ENCODE measurements at regions not wholly inside any gene's neighbourhood (a gene's known extent, or its start where the extent isn't known, plus 50 kb on each side); places are given as distances from the start of the nearest gene placed in this dataset.

GRCh38 chr11:31895926-31896325, 84.8 kb upstream of the PAX6 start:
- no peak for DNase-seq

- DNase-seq, result no peak
Observed at GRCh38 chr11:31887180-31887579, 76.1 kb upstream of the PAX6 start.

DNA sequence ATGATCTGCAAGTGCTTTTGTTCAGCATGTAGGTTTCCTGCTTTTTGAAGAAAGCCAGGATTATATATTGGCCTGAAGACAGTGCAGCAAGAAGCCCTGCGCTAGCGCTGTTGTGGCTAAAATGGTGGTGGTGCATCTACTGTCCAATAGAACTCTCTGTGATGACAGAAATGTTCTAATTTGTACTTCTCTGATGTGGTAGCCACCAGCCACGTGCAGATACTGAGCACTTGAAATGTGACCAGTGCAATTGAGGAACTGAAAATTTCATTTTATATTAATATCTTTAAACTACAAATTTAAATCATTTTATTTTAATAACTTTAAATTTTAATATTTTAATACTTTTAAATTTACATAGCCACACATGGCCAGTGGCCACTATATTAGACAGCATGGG, 73.0 kb upstream of the PAX6 start:
- no peak for DNase-seq

GRCh38 chr11:31883435-31883834, 72.3 kb upstream of the PAX6 start:
- DNase-seq, result no peak

DNA sequence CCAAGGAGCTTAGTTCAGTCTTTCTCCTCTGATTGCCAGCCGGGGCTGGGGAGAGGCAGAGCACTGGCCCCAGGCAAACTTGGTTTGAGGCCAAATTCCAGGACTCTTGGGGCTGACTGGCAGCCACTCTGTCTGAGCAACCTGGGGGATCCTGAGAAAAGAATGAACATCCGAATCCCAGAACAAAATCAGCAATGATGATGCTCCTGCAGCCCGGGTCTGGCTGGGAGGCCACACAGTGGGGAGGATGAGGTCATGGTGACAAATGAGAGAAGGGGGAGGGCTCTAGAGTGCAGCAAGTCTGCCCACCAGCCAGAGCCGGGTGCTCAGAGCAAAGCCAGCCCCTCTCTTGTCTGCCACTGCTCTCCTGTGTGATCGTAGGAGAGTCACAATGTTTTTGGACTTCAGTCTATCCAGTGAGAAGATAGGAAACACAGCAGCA, 71.8 kb upstream of the PAX6 start:
- DNase-seq, result no peak

DNA sequence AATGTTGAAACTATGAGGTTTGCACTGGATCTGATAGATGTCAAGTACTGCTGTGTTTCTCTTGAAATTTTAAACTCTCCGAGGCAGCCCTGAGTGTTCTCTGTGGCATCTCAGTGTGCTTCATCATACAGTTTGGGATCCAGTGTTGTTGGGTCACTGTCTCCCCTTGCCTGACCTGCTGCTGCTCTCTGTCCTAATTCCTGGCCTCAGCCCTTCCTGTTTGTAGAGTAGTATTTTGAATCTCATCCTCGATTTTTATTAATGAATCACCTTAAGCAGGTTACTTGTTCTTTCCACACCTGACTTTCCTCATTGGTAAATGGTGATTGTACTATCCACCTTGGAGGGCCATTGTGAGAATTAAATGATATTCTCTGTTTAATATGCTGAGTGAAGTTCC, 70.7 kb upstream of the PAX6 start:
- DNase-seq, result no peak

DNA sequence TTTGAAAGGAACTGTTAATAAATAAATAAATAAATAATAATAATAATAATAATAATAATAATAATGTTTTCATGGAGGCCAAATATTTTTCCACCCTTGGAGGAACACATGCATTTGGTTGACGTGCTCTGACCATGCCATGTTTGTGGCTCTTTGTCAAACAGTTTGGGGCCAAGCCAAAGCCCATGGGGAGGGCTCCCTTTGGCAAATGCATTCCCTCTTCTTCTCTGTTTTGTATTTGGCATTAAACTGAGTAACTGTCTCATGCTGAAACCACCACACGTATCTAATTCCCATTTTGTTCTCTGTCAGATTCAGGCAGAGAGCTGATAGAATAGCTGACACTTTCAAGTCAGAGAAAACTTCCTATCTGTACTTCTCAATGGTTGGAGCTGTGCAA, 68.6 kb upstream of the PAX6 start:
- no peak for DNase-seq

DNA sequence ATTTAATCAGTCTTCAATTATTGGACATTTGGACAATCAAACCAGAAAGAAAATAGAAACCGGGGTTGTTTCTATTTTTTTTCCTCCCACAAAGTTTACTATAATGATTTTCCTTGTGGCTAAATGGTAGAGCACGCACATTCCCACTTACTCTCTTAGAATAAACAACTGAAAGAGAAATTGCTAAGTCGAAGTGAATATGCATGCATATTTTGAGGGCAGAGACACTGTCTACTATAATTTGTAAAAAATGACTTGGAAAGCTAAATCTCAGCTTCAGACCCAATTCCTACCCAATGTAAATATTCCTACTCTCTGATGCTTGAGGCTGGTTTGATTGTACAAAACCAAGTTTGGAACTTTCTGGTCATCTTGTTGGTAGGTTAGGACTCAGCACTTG, 66.7 kb upstream of the PAX6 start:
- no peak for DNase-seq

DNA sequence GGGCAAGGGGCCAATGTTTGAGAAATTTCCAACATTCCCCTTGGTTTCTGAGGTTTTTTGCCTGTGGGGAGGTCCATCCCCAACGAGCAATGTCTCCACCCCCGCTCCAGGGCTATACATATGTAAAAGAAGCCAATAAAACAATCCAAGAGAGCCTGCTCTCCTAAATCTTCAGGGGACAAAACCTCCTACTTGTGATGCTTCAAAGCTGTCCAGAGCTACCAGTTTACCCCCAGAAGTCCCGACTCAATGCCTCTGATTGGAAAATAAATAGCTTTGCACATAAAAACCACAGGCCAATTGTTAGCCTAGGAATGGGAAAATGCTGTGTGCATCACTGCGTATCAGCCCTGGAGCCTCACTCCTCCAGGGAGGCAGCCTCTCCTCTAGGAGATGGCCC, 66.0 kb upstream of the PAX6 start:
- DNase-seq, result no peak

- DNase-seq, result no peak
Observed at GRCh38 chr11:31875866-31876560, 64.9 kb upstream of the PAX6 start.

- no peak for DNase-seq
Observed at GRCh38 chr11:31874631-31875191, 63.6 kb upstream of the PAX6 start.

DNA sequence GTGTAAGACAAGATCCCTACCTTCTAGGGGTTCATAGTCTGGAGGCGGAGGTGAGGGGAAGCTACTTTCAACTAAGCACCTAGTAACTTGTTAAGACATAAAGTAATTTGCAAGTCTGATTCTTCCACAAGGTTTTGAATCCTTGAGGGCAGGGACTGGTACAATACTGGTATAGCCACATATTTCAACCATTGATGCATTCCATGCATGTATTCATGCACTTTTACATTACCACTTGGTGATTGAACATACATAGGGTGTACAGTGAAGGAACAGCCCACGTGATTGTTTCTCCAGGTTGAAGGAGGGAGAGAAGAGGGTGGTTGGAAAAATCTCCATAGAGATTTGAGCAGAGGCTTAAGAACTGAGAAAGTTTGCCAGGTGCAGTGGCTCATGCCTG, 62.0 kb upstream of the PAX6 start:
- DNase-seq, result no peak

- DNase-seq, result no peak
Observed at GRCh38 chr11:31872076-31872443, 60.9 kb upstream of the PAX6 start.

- DNase-seq, result no peak
Observed at GRCh38 chr11:31871310-31872075, 60.4 kb upstream of the PAX6 start.

- DNase-seq, result peak in 2 of 6 experiments; percentile 3
Observed at GRCh38 chr11:31870609-31871309, 59.6 kb upstream of the PAX6 start.

DNA sequence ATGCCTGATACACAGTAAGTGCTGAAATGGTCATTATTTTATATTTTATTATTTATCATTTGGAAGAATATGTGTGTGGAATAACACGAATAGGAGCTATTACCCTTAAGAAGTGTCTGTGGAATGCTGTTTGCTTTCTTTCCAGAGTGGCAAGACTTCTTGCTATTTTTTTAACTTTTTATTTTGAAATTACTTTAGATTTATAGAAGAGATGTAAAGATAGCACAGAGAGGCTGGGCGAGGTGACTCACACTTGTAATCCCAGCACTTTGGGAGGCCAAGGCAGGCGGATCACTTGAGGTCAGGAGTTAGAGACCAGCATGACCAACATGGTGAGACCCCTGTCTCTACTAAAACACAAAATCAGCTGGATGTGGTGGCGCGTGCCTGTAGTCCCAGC, 58.9 kb upstream of the PAX6 start:
- no peak for DNase-seq

DNA sequence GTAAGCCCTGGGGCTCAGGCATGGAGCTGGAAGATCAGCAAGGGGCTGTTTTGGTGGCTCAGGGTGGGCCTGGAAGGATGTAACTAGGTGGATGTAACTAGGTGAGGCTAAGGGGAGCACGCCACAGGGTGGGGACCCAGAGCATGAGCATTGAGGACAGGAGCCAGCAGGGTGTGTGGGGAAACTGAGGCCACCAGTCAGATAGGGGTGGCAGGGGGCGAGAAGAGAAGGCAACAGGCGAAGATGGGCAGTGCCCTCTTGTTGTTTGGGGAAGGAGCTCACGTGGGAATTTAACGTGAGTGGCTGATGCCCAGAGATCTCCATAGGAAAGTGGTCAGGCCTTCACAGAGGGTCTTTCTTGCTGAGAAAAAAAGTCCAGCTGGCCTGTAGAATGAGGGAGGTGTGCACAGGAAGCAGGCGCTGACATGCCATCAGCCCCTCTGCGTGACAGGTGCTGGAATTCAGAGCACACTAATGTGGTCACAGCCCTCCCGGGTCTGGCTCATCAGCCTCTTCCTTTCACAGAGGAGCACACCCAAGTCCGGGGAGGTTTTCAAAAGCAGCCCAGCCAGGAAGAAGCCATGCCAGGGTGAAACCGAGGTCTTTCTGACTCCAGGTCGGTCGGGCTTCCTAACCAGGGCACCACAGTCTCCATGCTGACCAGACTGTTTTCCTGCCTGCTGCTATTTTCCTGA, 54.6 kb upstream of the PAX6 start:
- DNase-seq, result no peak

DNA sequence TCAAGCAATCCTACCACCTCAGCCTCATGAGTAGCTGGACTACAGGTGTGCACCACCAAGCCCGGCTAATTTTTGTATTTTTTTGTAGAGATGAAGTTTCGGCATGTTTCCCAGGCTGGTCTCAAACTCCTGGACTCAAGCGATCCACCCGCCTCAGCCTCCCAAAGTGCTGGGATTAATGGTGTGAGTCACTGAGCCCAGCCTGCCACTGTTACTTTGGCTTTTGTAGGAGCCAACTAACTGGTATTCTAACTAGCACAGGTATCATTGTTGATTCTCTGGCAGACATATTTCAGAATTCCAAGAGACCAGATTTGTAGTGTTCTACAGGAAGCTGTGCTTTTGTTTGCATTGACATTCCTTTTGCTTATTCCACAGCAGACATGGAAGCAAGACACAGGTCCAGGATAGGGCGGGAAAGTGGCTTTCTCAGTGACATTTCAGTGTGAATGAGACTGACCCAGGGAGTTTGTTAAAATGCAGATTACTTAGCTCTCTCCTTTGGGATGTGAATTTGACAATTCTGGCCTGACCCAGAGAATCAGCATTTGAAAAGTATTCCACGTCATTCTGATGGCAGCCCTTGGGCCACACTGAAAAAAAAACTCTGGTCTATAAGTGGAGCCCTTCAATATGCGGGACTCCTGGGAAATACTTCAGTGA, 52.2 kb upstream of the PAX6 start:
- DNase-seq, result no peak

DNA sequence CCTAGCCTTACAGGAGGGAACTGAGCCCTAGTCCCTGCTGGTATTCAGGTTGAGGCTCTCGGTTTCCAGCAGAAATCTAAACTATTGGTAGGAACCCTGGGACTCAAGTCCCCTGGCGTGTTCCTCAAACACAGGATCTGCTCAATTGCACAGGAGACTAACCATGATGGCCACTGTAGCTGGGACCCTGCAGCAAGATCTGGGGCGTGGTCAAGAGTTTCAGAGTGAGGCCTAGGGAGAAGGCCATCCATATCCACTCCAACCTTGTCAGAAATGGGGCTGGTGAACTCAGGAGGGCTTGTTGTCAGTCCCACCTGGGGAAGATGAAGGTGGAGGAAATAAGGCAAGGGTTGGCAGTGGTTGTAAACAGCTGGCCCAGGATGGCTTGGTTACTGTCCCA, 49.9 kb upstream of the PAX6 start:
- DNase-seq, result no peak

Data from stimulated activated naive CD4-positive, alpha-beta T cell (primary cell).